K562 (cell line): ENCODE measurements at regions not wholly inside any gene's neighbourhood (a gene's known extent, or its start where the extent isn't known, plus 50 kb on each side); places are given as distances from the start of the nearest gene placed in this dataset.

Experiments used
- ATAC-seq: fragments of 200-7000 bp; cut with Tn5 transposase; 3 replicates; pipeline ENCODE4 v1.9.1; 2020; ENCODE audit warnings: moderate library complexity
- BruUV-seq: library from RNA; stranded (reverse); fragments of 400-500 nt; replicated peaks from 2 replicates; lab custom pipeline; 2021; lab: Mats Ljungman, UMichigan
- CTCF ChIA-PET: fragments of 300-600 bp; formaldehyde crosslinking; extraction: SDS; loops from one replicate; lab custom pipeline; 2021; ENCODE audit warnings: low intra/inter-chr PET ratio; lab: Yijun Ruan, JAX
- POLR2A ChIA-PET: fragments of 300-600, 350-650 bp; sonication (Branson Sonifier 250); formaldehyde crosslinking; extraction: SDS; loops from one replicate; lab custom pipeline; 2021; ENCODE audit warnings: antibody characterized with exemption, inconsistent platforms; lab: Yijun Ruan, JAX
- DNase-seq, 4 experiments: peaks; one replicate each; pipeline versions ENCODE4 v3.0.0 to v3.0.0-alpha.2; 2011 to 2018; ENCODE audit warnings: low spot score in 3 of 4, mixed read lengths in 3 of 4; ENCODE audit errors: extremely low read depth in 1 of 4
- FAIRE-seq: peaks from 2 replicates; lab custom pipeline; 2011; peaks lifted over from hg19 to GRCh38; lab: Jason Lieb, UNC
- H2AFZ ChIP-seq: 2 replicates; pipeline ENCODE4 v1.6.0; 2011; ENCODE audit warnings: low read depth, low read length, control low read depth, inconsistent platforms
- H3K27ac ChIP-seq: fragments of 200-600 bp; 3 replicates; pipeline ENCODE4 v1.8.0; 2011; ENCODE audit warnings: low read depth, mild to moderate bottlenecking, control low read depth, inconsistent platforms, low read length, moderate library complexity, mixed read lengths; ENCODE audit errors: extremely low read depth
- H3K27me3 ChIP-seq, 2 experiments: fragments of 300-600 bp in 1 of 2; 2 replicates in 1 of 2; 3 replicates in 1 of 2; pipeline versions ENCODE4 v1.6.0 to v1.8.0; 2011; ENCODE audit warnings: inconsistent platforms in 2 of 2, low read length in 2 of 2, mild to moderate bottlenecking in 1 of 2, mixed read lengths in 1 of 2, moderate library complexity in 1 of 2; ENCODE audit not compliant: control insufficient read depth in 2 of 2, insufficient read depth in 2 of 2
- H3K36me3 ChIP-seq: fragments of 300-600 bp; 3 replicates; pipeline ENCODE4 v1.8.0; 2011; ENCODE audit warnings: mild to moderate bottlenecking, low read length, inconsistent platforms; ENCODE audit not compliant: control insufficient read depth, insufficient read depth
- H3K4me1 ChIP-seq, 2 experiments: fragments of 200-600 bp in 1 of 2; replicated peaks in 1 of 2; 2 replicates in 1 of 2; 3 replicates in 1 of 2; pipeline versions ENCODE4 v1.5.1 to v1.8.0; 2011; ENCODE audit warnings: inconsistent platforms in 2 of 2, low read length in 2 of 2, mild to moderate bottlenecking in 1 of 2, mixed read lengths in 1 of 2, moderate library complexity in 1 of 2; ENCODE audit not compliant: control insufficient read depth in 2 of 2, insufficient read depth in 2 of 2
- H3K4me2 ChIP-seq: 2 replicates; pipeline ENCODE4 v1.6.1; 2011; ENCODE audit warnings: low read length, control low read depth, inconsistent platforms, mixed read lengths; ENCODE audit not compliant: insufficient read depth
- H3K4me3 ChIP-seq: fragments of 200-600 bp; sonication (generic), shearing (Covaris generic); 2 replicates; pipeline ENCODE4 v1.5.1; 2016; ENCODE audit warnings: control low read depth, inconsistent platforms
- H3K79me2 ChIP-seq: fragments of 200-600 bp; 3 replicates; pipeline ENCODE4 v1.8.0; 2011; ENCODE audit warnings: low read length, inconsistent platforms; ENCODE audit not compliant: control insufficient read depth, insufficient read depth
- H3K9ac ChIP-seq, 2 experiments: 2 replicates each; pipeline versions ENCODE4 v1.6.0 to v1.6.1; 2011; ENCODE audit warnings: low read depth in 2 of 2, low read length in 2 of 2, control low read depth in 1 of 2, inconsistent platforms in 1 of 2, mild to moderate bottlenecking in 1 of 2, mixed read lengths in 1 of 2; ENCODE audit not compliant: insufficient read depth in 1 of 2
- H3K9me1 ChIP-seq: one replicate; pipeline ENCODE4 v1.6.0; 2011; ENCODE audit warnings: inconsistent platforms, mild to moderate bottlenecking, low read length, moderate library complexity; ENCODE audit not compliant: control insufficient read depth, insufficient read depth
- H3K9me3 ChIP-seq: replicated peaks from 2 replicates; pipeline ENCODE4 v1.5.1; 2011; ENCODE audit warnings: low read depth, low read length, inconsistent platforms; ENCODE audit not compliant: control insufficient read depth, insufficient read depth
- H4K20me1 ChIP-seq: replicated peaks from 2 replicates; pipeline ENCODE4 v1.6.1; 2011; ENCODE audit warnings: low read length, inconsistent platforms, mixed read lengths; ENCODE audit not compliant: control insufficient read depth, insufficient read depth
- RFX1 ChIP-seq: fragments of 450-650 bp; IDR thresholded peaks from 2 replicates; pipeline ENCODE4 v1.6.1; 2016; ENCODE audit warnings: mild to moderate bottlenecking, moderate library complexity
- WGBS: fragments of 100-300 bp; shearing (Covaris generic); methylation state at CpG from one replicate; pipeline ENCODE4 v1.1.6; 2016; ENCODE audit warnings: low coverage, mixed read lengths; ENCODE audit not compliant: insufficient coverage; ENCODE audit errors: missing lambda C conversion rate; 5-methylcytosine and 5-hydroxymethylcytosine counted together
- in situ Hi-C: fragments of 300-500 bp; cut with MboI; formaldehyde crosslinking; loops from 4 replicates; pipeline ENCODE4 v1.15.0; 2018; ENCODE audit warnings: inconsistent platforms, mixed read lengths
- intact Hi-C: fragments of 100-400 bp; cut with micrococcal nuclease; formaldehyde crosslinking; loops from 2 replicates; pipeline ENCODE4 v1.14.2; 2022
- TF ChIP-seq, protein P1 (sequence below), 3 experiments: fragments of 200-800 bp in 1 of 3; fragments of 250-450 bp in 1 of 3; fragments of 450-650 bp in 1 of 3; sonication (Bioruptor Pico) in 1 of 3; sonication (Bioruptor generic) in 1 of 3; formaldehyde crosslinking in 1 of 3; IDR thresholded peaks; 2 replicates each; pipeline versions ENCODE4 v1.6.1 to v1.8.0; 2016 to 2022; ENCODE audit warnings: mild to moderate bottlenecking in 2 of 3, missing genetic modification characterization in 2 of 3, missing compliant biosample characterization in 1 of 3, moderate library complexity in 1 of 3

DNA sequence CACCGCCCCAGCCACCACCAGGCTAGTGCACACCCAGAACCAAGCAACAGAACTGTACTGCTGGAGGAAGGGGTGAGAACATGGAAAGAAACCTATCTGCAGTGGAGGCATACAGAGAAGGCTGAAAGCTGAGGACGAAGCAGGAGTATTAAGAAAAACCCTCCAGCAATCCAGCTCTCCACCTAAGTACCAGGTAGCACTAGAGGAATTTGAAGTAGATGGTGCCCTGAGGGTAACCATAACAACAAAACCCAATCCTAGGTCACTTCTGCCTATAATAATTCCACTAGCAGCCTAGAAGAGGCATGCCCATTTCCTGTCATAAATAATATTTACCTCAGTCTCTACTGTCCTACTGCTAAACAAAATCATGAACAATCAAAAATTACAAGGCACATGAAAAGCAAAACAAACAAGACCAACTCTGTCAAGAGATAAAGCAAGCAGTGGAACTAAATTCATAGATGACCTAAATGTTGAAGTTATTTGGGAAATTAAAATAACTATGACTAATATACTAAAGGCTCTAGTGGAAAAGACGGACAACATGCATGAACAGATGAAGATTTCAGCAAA is 51.1 kb downstream of the HYCC1 start:
- Histone ChIP-seq H3K9me1 (no peaks in the 10 kb centered on the region), H3K9ac (no peak overlapping the region), H4K20me1 (no peaks in the 10 kb centered on the region), H2AFZ (no peak overlapping the region), H3K9me3 (no peaks in the 10 kb centered on the region), H3K79me2 (no peaks in the 10 kb centered on the region), H3K4me3 (no peak overlapping the region), H3K4me1 (no peaks in the 10 kb centered on the region), H3K36me3 (peaks cover 26% of the 10 kb centered on the region; the same call in 2 of the 3 replicates), H3K27me3 (no peaks in the 10 kb centered on the region), H3K4me2 (no peak overlapping the region), H3K27ac (no peak overlapping the region)
- peak; percentile 21; the same call in 1 of the 2 replicates for TF ChIP-seq RFX1
- TF ChIP-seq, protein P1, sequence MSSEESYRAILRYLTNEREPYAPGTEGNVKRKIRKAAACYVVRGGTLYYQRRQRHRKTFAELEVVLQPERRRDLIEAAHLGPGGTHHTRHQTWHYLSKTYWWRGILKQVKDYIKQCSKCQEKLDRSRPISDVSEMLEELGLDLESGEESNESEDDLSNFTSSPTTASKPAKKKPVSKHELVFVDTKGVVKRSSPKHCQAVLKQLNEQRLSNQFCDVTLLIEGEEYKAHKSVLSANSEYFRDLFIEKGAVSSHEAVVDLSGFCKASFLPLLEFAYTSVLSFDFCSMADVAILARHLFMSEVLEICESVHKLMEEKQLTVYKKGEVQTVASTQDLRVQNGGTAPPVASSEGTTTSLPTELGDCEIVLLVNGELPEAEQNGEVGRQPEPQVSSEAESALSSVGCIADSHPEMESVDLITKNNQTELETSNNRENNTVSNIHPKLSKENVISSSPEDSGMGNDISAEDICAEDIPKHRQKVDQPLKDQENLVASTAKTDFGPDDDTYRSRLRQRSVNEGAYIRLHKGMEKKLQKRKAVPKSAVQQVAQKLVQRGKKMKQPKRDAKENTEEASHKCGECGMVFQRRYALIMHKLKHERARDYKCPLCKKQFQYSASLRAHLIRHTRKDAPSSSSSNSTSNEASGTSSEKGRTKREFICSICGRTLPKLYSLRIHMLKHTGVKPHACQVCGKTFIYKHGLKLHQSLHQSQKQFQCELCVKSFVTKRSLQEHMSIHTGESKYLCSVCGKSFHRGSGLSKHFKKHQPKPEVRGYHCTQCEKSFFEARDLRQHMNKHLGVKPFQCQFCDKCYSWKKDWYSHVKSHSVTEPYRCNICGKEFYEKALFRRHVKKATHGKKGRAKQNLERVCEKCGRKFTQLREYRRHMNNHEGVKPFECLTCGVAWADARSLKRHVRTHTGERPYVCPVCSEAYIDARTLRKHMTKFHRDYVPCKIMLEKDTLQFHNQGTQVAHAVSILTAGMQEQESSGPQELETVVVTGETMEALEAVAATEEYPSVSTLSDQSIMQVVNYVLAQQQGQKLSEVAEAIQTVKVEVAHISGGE (CRISPR knock-in tag; IDR thresholded peaks at IDR 0.05), result no peak
- BruUV-seq, result no TSS peak
- FAIRE-seq, result no peak
- in situ Hi-C loops, result no loop called here
- 89% methylated on average over 2 of the region's 3 CpGs for WGBS
- ChIA-PET POLR2A (no interaction called here), CTCF (no interaction called here)
- intact Hi-C loops, result no loop called here
- ATAC-seq, result no peak
- no peak for DNase-seq
